ENCODE measurements at regions not wholly inside any gene's neighbourhood (a gene's known extent, or its start where the extent isn't known, plus 50 kb on each side); places are given as distances from the start of the nearest gene placed in this dataset.

DNA sequence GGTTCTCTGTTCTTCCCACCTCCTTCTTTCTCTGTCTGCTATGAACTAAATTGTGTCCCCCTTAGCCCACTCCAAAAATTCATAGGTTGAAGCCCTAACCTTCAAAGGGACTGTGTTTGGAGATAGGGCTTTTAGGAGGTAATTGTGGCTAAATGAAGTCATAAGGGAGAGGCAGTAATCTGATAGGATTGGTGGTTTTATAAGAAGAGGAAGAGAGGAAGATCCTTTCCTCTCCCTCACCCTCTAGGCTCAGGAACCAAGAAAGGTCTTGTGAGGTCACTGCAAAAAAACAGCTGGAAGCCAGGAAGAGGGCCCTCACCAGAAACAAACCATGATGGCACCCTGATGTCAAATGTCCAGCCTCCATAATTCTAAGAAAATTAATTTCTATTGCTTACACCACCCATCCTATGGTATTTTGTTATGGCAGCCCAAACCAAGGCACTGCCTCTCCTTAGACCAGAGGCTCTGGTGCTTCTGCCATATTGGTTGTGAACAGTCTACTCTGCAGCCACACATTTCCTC, 135.1 kb upstream of the COL21A1 start:
- DNase-seq: no peak
- Histone ChIP-seq H3K4me3 (no peak overlapping the region), H3K27me3 (ENCODE audit: low read depth) (no peaks in the 10 kb centered on the region), H3K4me1 (peaks cover 13% of the 10 kb centered on the region), H3K27ac (replicated peaks) (no peak overlapping the region), H3K36me3 (no peaks in the 10 kb centered on the region), H3K9me3 (replicated peaks) (no peaks in the 10 kb centered on the region)
- intact Hi-C loops (cut with micrococcal nuclease): no loop called here
- TF ChIP-seq, protein P1, sequence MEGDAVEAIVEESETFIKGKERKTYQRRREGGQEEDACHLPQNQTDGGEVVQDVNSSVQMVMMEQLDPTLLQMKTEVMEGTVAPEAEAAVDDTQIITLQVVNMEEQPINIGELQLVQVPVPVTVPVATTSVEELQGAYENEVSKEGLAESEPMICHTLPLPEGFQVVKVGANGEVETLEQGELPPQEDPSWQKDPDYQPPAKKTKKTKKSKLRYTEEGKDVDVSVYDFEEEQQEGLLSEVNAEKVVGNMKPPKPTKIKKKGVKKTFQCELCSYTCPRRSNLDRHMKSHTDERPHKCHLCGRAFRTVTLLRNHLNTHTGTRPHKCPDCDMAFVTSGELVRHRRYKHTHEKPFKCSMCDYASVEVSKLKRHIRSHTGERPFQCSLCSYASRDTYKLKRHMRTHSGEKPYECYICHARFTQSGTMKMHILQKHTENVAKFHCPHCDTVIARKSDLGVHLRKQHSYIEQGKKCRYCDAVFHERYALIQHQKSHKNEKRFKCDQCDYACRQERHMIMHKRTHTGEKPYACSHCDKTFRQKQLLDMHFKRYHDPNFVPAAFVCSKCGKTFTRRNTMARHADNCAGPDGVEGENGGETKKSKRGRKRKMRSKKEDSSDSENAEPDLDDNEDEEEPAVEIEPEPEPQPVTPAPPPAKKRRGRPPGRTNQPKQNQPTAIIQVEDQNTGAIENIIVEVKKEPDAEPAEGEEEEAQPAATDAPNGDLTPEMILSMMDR (IDR thresholded peaks at IDR 0.05; ENCODE audit: borderline replicate concordance): no peak

DNA sequence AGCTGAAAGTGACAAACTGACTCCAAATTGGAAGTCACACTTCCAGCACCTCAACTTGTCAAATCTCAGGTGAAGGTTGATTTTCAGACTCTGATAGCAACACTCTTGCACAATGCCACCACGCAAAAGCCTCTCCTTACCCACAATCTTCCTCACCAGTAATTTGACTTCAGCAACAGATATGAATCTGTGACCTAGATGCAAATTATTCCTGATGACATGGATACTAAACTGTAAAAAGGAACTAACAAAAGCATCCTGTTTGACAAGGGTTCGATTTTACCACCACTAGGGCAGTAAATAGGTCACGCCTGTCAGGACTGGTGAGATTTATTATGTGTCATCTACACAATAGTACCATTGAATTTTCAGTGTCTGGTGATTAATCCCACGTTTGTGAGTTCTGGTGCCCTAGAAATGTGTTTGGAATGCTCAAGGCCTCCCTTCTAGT, 134.4 kb upstream of the COL21A1 start:
- no peaks in the 10 kb centered on the region for H3K9me3 ChIP-seq (replicated peaks)
- no peaks in the 10 kb centered on the region for H3K27me3 ChIP-seq (ENCODE audit: low read depth)
- no peak overlapping the region for H3K27ac ChIP-seq (replicated peaks)
- no peaks in the 10 kb centered on the region for H3K36me3 ChIP-seq
- intact Hi-C loops (cut with micrococcal nuclease): no loop called here
- DNase-seq: no peak
- H3K4me3 ChIP-seq: no peak overlapping the region
- TF ChIP-seq, protein P1 (IDR thresholded peaks at IDR 0.05; ENCODE audit: borderline replicate concordance): no peak
- H3K4me1 ChIP-seq: peaks cover 6% of the 10 kb centered on the region

DNA sequence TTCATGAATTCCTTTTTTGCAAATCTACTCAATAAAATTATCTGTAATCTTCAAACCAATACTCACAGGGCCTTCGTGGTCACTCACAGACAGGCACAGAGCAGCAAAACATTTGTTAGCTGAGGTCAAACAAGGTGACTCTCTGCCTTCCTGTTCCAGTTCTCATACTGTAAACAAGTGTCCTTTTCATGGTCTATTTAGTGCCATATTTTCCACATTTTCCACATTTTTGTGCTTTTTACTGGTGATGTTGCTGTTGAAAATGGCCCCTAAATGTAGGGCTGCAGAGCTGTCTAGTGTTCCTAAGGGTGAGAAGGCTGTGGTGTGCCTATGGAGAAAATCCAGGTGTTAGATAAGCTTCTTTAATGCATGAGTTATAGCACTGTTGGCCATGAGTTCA, 133.1 kb upstream of the COL21A1 start:
- intact Hi-C loops (cut with micrococcal nuclease): no loop called here
- no peaks in the 10 kb centered on the region for H3K9me3 ChIP-seq (replicated peaks)
- H3K4me1 ChIP-seq: peaks cover 8% of the 10 kb centered on the region
- H3K36me3 ChIP-seq: no peaks in the 10 kb centered on the region
- no peak overlapping the region for H3K27ac ChIP-seq (replicated peaks)
- DNase-seq: no peak
- H3K4me3 ChIP-seq: no peak overlapping the region
- no peaks in the 10 kb centered on the region for H3K27me3 ChIP-seq (ENCODE audit: low read depth)
- TF ChIP-seq, protein P1 (IDR thresholded peaks at IDR 0.05; ENCODE audit: borderline replicate concordance): no peak

DNA sequence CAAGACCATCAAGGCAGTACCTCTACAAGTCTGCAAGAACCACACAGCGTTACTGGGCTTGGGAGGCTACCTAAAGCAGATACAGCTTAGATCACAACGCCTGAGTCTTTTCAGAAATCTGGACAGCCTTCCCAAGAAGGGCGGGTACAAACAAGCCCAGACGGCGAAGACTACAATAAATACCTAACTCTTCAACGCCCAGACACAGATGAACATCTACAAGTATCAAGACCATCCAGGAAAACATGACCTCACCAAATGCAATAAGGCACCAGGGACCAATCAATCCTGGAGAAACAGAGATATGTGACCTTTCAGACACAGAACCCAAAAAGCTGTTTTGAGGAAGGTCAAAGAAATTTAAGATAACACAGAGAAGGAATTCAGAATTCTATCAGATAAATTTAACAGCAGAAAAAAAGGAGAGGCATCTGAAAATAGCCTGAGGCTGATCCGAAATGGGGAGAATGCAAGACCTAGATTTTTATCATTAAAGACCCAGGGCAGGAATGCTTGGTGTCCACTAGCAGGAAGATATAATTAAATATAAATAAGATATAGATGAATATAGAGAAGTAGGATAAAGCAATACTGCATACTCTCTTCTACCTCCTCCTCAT, 131.7 kb upstream of the COL21A1 start:
- Histone ChIP-seq H3K36me3 (no peaks in the 10 kb centered on the region), H3K9me3 (replicated peaks) (no peaks in the 10 kb centered on the region), H3K27me3 (ENCODE audit: low read depth) (no peaks in the 10 kb centered on the region), H3K4me3 (no peak overlapping the region), H3K27ac (replicated peaks) (no peak overlapping the region), H3K4me1 (peaks cover 20% of the 10 kb centered on the region)
- intact Hi-C loops (cut with micrococcal nuclease): no loop called here
- TF ChIP-seq, protein P1 (IDR thresholded peaks at IDR 0.05; ENCODE audit: borderline replicate concordance): no peak
- DNase-seq: no peak

DNA sequence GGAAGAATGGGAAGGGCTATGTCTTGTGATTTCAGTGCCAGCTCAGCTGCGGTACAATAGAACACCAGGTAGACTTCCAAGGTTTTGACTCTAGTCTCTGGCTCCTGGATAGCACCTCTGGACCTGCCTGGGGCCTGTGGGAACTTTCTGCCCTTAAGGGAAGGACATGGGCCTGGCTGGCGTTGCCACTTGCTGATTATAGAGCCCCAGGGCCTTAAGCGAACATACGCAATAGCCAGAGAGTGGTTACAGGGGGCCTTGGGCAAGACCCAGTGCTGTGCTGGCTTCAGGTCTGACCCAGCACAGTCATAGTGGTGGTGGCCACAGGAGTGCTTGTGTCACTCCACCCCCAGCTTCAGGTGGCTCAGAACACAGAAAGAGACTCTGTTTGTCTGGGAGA, 131.1 kb upstream of the COL21A1 start:
- Histone ChIP-seq H3K36me3 (no peaks in the 10 kb centered on the region), H3K4me1 (peaks cover 20% of the 10 kb centered on the region), H3K9me3 (replicated peaks) (no peaks in the 10 kb centered on the region), H3K27me3 (ENCODE audit: low read depth) (no peaks in the 10 kb centered on the region), H3K27ac (replicated peaks) (no peak overlapping the region), H3K4me3 (no peak overlapping the region)
- no peak for DNase-seq
- intact Hi-C loops (cut with micrococcal nuclease): no loop called here
- TF ChIP-seq, protein P1 (IDR thresholded peaks at IDR 0.05; ENCODE audit: borderline replicate concordance): no peak
